GM18951 (cell line): ENCODE measurements at regions not wholly inside any gene's neighbourhood (a gene's known extent, or its start where the extent isn't known, plus 50 kb on each side); places are given as distances from the start of the nearest gene placed in this dataset.
A peak's percentile ranks its signal among the peaks of the same experiment; 100 is the strongest.

ENCODE experiments used
- POLR2A ChIP-seq: IDR thresholded peaks from 4 replicates; pipeline ENCODE4 v1.6.1; 2011; ENCODE audit warnings: mild to moderate bottlenecking; ENCODE audit not compliant: insufficient read length, insufficient read depth; ENCODE audit errors: extremely low read depth
- in situ Hi-C: fragments of 300-500 bp; cut with MboI; formaldehyde crosslinking; loops from one replicate; pipeline ENCODE4 v1.12.0; 2022; ENCODE audit warnings: low sequenced_read_pairs, mixed read lengths, inconsistent platforms; ENCODE audit not compliant: unreplicated experiment

- in situ Hi-C loops = loop anchor here (10.0 kb wide), 1 partner anchor 1772 kb away; no protein-coding TSS in a partner anchor
- TF ChIP-seq POLR2A = no peak
These were observed 121.5 kb upstream of the EGLN3 start for GRCh38 chr14:34072401-34072800.

- no peak for TF ChIP-seq POLR2A
- in situ Hi-C loops = loop anchor here (10.0 kb wide), 1 partner anchor 1774 kb away; no protein-coding TSS in a partner anchor
These were observed 120.1 kb upstream of the EGLN3 start for GRCh38 chr14:34070917-34071407.

DNA sequence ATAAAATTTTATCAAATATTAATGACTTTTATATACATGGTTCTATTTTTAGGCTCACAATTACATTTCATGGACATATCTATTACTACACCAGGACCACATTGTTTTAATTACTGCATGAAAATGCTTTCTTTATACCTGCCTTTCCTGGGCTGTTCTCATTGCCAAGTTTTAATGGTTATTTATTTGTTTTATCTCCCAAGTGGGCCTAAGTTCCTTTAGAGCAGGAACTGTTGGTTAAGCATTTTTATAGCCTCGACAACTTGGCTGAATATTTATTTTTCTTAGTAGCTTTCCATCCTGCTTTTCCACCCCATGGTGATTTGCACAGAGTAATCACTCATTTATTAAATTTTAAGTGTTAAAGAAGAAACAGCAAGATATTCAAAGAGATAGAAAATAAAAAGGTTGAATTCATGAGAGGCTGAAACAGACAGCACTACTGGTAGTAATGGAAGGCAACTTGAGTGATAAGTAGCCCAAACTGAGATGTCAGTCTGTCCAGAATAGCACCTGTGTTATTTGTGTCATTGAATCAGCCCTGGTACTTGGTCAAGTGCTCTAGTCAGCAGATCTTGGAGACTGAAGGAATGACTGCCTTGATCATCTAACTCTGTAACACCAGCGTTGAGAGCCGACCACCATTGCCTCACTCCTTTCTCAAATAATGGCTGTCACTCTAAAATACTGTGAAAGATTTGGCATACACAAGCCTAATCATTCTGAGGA lies 119.1 kb upstream of the EGLN3 start:
- in situ Hi-C loops = loop anchor here (10.0 kb wide), 1 partner anchor 1775 kb away; no protein-coding TSS in a partner anchor
- TF ChIP-seq POLR2A = no peak

GRCh38 chr14:34067587-34067986 lies 116.7 kb upstream of the EGLN3 start:
- TF ChIP-seq POLR2A = no peak
- in situ Hi-C loops = no loop called here

- no peak for TF ChIP-seq POLR2A
- in situ Hi-C loops = no loop called here
These were observed 115.0 kb upstream of the EGLN3 start for GRCh38 chr14:34065690-34066391.

GRCh38 chr14:34065236-34065635 lies 114.4 kb upstream of the EGLN3 start:
- in situ Hi-C loops = no loop called here
- no peak for TF ChIP-seq POLR2A

DNA sequence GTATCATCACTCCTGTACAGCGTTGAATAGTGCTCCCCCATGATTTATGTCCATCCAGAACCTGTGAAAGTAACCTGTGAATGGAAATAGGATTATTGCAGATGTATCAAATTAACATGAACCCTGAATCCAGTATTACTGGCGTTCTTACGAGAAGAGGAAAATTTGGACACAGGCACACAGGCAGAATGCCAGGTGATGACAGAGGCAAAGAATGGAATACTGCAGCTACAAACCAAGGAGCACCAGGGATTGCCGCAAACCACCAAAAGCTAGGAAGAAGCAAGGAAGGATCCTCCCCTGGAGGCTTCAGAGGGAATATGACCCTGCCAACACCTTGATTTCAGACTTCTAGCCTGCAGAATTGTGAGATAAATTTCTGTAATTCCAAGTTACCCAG lies 113.5 kb upstream of the EGLN3 start:
- no peak for TF ChIP-seq POLR2A
- in situ Hi-C loops = no loop called here

DNA sequence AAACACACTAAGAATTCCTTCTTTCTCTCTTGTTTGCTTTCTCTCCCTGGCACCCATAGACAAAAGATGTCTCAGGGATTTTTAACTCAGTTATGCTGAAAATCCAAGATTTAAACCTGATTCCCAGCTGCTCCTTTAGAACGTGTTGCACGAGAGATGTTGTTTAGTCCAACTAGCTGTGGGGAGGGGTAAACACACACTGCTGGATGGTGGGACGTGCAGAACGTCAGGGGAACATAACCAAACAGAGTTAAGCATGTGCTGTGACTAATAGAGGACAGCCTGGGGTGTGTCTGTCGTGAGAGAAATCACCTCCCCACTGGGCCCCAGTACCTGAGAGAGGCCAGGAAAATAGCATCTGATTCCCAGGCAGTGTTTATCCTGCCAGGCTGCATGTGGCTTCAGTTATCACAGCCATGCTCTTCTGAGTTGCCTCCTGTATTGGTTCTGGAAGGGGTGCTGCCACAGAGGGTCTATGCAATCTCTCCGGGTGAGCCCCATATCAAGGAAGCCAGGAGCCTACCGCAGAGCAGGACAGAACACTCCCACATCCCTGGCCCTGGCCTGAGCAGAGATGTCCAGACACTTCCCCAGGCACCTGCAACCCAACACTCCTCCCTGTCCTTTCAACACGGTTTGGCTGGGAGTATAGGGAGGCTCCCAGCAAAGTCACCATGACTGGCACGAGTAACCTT lies 112.7 kb upstream of the EGLN3 start:
- in situ Hi-C loops = no loop called here
- TF ChIP-seq POLR2A = no peak

DNA sequence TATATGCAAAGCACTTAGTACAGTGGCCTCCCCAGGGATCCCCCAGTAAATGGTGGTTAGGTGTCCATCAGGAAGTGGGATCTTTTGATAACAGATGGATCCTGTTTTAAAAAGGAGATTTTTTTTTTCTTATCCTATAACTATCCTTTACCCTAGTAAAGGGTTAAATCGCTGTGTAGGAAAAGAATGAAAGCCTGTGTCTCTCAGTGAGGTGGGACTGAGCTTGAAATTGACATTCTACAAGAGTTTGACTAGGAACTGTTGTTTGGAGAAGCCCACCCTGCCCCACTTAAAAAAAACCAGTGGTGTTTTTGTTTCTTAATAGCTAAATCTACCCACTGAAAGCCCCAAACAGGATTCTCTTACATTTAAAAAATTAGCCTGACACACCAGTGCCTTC lies 112.2 kb upstream of the EGLN3 start:
- no peak for TF ChIP-seq POLR2A
- in situ Hi-C loops = no loop called here

DNA sequence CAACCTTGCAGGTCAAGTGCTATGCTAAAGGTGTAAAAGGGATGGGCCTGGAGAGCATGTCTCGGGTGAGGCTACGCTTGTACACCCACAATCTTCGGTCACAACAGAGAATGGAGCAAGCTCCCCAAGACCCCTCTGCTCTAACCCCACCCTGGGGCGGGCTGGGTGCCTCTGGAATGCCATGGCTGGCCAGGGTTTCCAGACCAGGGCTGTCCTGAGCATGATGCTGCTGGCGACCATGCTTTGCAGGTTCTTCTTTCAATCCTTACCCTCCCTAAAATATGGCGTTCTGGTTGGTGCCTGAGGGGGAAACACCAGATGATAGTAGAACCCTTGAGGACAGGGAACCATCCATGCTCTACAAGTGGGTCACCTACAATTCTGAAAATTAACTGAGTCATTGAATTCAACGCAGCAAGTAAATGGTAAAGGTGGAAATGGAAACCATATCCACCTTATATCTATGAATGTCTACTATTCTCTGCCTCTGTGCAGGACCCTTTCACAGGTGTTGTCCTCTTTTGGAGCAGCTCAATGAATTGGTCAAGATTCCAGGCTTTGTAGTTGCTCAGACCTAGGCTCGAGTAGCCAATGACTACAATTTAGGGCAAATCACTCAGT lies 111.6 kb upstream of the EGLN3 start:
- TF ChIP-seq POLR2A = no peak
- in situ Hi-C loops = no loop called here

DNA sequence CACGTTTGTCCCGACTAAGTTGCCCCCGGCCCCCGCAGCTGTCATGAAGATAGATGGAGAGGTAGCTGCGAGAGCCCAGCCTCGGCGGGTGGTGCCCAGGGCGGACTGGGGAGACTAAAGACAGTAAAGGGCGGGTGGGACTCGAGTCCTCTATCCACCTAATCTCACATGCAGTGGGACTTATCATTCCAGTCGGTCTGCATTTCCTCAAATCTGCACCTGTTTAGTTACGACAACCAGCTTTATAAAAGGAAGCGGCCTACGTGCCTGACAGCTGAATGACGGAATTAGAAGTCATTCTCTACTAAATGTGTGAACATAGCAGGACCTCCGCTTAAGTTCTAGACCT lies 109.8 kb upstream of the EGLN3 start:
- in situ Hi-C loops = no loop called here
- TF ChIP-seq POLR2A = no peak

DNA sequence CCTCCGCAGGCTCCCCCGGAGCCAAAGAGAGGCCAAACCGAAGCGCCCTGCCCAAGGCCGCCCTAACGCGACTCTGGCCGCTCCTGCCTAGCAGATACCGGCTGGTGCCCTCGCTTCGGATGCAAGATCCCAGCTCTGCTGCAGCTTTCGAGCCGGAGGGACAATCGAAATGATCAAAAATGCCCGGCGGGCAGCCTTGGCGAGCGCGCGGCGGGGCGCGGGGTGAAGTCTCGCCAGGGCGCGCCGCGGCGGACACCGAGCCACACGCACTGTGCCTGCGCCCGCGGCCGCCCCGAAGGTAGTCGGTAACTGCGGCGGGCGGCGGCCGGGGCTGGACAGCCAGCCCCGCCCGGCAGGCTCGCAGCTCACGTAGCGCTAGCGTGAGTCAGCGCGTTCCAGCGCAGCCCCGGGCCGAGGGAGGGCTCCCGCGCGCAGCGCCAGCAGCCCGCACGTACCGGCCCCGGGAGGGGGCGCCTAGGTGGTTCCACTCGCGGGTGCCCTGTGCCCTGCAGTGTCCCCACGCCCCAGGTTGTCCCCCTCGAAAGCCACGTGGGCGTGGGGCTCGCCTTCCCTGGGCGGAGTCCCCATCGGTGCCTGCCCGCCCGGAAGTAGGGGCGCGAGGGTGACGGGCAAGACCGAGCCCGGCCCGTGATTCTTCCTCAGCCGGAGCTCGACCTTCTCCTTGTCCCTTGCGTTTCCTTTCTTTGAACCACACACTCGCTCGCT lies 109.2 kb upstream of the EGLN3 start:
- TF ChIP-seq POLR2A = peak; percentile 79
- in situ Hi-C loops = no loop called here
